GM04504 (cell line): ENCODE measurements at regions not wholly inside any gene's neighbourhood (a gene's known extent, or its start where the extent isn't known, plus 50 kb on each side); places are given as distances from the start of the nearest gene placed in this dataset.
A peak's percentile ranks its signal among the peaks of the same experiment; 100 is the strongest.
"Not testable (repeated sequence)": the region's sequence is repeated elsewhere in the genome, so short reads cannot be mapped to it uniquely, and the experiment has no call there.

Source experiments
- DNase-seq: peaks from one replicate; pipeline ENCODE4 v3.0.0-alpha.2; 2012; ENCODE audit warnings: low read depth

- not testable (repeated sequence) for DNase-seq
Measured at GRCh38 chr10:109809954-109810353, 113.4 kb downstream of the XPNPEP1 start.

DNA sequence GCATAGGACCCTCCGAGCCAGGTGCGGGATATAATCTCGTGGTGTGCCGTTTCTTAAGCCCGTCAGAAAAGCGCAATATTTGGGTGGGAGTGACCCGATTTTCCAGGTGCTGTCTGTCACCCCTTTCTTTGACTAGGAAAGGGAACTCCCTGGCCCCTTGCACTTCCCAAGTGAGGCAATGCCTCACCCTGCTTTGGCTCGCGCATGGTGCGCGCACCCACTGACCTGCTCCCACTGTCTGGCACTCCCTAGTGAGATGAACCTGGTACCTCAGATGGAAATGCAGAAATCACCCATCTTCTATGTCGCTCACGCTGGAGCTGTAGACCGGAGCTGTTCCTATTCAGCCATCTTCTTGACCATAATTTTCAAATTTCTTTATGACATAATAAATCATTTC lies 122.1 kb downstream of the XPNPEP1 start:
- DNase-seq, result not testable (repeated sequence)

GRCh38 chr10:109790647-109791046 lies 132.7 kb downstream of the XPNPEP1 start:
- DNase-seq, result no peak

DNA sequence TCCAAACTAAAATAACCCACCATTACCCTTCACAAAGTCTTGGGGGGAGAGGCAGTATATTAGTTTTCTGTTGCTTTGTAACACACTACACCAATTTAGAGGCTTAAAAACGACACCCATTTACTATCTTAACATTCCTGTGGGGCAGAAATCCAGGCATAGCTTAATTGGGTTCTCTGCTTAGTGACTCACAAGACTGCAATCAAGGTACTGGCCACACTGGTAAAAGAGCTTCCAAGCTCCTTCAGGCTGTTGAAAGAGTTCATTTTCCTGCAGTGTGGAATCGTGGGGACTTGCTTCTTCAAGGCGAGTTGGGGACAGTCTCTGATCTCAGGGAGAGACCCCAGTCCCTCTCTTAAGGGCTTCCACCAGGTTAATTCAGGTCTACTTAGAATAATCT lies 139.1 kb downstream of the XPNPEP1 start:
- DNase-seq, result no peak

- DNase-seq, result no peak
Measured at GRCh38 chr10:109783286-109783685, 140.0 kb downstream of the XPNPEP1 start.

DNA sequence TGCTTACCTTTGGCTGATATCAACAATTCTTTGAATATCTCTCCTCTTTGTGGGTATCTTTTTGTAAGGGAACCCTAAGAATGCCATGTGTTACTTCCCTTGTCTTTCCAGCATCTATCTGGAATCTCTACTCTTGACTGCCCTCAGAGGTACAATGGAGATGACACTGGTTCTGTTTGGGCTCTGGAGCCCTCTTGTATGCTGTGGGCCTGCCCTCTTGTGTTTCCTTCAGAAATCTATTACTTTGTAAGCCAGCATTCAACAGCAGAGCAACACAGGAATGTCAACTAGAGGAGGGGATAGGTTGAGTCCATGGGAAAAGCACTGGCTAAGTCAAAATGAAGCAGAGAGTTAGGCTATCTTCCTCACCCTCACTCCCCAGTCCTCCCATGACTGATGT lies 142.3 kb downstream of the XPNPEP1 start:
- DNase-seq, result no peak

DNA sequence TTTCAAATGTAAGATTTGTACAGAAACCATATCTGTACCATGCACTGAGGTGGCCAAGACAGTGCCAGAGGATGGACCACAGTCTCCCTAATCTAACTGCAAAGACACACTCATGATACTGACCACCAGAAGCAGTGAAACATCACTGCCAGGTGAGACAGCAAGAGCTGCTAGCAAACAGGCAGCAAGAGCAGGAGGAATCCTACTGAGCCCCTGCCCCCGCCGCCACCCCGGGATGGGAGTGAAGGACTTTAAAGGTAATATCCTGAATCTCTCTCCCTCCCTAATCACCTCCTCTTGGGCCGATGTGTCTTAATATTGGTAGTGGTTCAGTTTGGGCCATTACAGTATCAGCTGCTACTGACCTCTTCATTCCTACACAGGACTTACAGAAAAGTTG lies 144.3 kb downstream of the XPNPEP1 start:
- DNase-seq, result no peak

DNA sequence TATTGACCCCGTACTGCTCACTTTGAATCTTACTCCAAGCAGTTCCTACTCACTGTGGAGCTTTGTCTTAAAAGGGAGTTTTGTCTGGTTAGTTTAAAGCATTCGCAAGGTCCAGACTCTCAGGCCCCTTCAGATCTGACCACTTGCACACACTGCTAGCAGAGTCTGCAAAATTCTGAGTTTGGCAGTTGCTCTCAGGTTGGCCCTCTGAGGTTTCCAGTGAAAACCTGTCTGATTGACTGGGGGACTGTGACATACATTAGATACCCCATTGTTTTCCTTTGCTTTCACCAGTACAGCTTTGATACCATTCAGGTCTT lies 149.2 kb downstream of the XPNPEP1 start:
- no peak for DNase-seq

DNA sequence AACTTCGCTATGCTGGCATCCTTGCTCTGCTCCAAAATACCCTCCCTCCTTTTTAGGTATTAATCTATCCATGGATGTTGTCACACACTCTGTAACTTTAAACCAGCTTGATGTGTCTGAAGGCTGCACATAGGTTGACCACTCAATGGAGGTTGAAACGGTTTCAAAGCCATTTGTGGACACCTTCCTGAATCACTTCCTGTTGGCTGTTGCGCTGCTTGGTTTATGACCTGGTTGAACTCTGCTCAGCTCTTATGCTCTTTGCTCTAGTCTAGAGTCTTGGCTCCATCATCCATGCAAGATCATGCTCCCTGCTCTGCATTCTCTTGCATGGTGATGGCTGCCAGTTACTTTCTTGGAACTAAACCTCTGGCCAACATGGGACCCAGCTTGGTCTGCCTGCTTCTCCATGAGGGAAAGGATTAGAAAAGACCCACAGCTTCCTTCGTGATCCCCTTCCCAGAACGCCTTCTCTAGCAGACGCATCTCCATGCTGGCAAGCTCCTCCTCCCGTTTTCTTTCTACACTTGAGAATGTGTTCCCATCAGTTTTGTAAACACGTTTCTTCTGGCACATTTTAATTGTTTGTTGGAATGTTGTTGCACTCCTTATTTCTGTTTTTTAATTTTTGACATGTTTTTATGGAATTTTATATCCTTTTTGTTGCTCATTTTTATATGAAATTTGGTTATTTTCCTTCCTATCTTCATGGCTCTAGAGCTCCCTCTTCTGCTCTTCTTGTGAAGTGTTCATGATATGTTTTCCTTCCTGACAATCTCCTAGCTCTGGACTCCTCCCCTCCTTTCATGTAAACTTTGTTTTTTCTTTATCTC lies 149.8 kb downstream of the XPNPEP1 start:
- peak; percentile 3 for DNase-seq

- DNase-seq, result no peak
Measured at GRCh38 chr10:109770663-109771062, 152.6 kb downstream of the XPNPEP1 start.

GRCh38 chr10:109769966-109770365 lies 153.3 kb downstream of the XPNPEP1 start:
- DNase-seq, result no peak

DNA sequence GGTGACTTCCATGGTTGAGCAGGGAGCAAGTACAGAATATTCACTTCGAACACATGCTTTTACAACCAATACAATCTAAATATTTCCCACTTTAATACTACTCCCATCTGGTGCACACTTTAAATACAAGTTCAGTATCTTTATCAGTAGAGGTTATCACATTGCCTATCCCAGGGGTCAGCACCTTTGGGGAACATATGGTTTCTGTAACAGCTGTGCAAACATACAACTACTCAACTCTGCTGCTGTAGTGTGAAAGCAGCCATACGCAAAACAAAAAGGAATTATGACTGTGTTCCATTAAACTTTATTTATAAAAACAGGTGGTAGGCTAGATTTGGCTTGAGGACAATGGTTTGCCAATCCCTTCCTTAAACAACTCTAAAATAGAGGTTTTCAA lies 157.5 kb downstream of the XPNPEP1 start:
- no peak for DNase-seq

DNA sequence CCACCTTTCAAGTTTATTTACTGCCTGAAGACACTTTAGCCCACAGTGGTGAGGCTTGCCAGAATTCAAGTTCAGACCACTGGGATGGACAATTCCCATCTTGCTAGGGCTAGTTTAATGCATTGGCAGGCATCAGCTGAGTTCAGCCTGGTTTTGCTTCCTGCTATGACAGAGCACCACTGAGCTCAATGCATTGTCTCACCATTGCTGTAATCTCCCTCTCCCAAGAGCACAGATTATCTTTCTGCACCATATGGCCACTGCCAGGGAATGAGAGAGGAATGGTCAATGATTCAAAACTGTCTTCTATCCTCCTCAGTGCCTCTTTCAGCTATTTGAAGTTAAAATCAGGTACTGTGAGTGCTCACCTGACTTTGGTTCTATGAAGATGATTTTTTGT lies 160.8 kb downstream of the XPNPEP1 start:
- DNase-seq, result no peak

DNA sequence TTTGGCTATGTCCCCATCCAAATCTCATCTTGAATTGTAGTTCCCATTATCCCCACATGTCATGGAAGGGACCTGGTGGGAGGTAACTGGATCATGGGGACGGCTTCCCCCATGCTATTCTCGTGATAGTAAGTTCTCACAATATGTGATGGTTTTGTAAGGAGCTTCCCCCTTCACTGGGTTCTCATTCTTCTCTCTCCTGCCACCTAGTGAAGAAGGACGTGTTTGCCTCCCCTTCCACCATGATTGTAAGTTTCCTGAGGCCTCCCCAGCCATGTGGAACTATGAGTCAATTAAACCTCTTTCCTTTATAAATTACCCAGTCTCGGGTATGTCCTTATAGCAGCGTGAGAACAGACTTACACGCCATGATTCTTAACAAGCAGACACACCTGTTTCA lies 165.6 kb downstream of the XPNPEP1 start:
- DNase-seq, result not testable (repeated sequence)

DNA sequence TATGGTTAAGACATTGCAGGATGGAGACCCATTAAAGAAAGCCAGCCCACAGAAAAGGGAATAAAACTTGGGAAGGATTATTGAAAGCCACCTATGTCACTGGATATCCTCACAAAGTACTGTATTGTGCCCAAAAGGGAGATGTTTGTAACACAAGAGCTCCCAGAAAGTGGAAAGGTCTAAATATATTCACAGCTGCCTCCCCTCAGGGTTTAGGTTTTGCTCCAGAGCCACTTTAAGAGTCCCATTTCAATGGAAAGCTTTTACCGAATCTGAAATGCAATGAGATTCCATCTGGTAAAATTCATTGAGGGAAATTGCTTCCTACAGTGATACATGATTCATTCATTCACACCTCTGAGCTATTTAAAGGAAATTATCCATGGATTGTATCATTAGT lies 176.4 kb downstream of the XPNPEP1 start:
- DNase-seq, result no peak

- no peak for DNase-seq
Measured at GRCh38 chr10:109744020-109744419, 179.3 kb downstream of the XPNPEP1 start.

DNA sequence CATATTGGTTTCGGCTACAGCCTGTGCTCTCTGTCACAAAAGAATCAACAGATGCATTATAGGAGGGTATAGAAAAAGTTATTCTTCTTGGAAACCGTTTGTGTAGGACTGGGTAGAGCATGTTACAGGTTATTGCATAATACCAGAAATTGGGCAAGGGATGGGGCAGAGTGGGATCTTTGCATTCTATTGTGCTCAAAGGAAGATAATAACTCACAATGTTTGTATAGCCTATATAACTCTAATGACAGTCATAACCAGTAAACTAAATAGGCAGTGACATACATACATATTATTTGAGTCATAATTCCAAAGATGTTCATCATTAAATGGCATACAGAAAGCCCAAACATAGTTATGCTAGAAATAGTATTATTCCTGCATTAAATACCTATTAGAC lies 179.7 kb downstream of the XPNPEP1 start:
- DNase-seq, result no peak

DNA sequence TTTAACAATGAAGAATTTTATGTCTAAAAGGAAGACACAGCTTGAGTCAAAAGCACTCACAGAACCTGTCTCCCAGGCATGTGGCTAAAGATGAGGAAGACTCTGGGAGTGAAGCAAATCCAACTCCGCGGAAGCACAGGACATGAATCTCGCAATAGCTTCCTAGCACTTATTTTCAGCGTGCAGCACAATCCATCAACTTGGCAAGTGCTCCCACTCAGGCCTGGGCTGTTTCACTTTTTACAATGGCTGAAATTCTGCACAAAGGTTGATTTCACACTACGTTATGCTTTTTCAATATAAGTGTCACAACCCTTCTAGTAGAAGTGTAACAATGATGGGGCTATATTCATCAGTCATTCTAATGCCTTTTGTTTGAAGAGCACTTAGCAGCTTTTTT lies 180.2 kb downstream of the XPNPEP1 start:
- DNase-seq, result no peak

DNA sequence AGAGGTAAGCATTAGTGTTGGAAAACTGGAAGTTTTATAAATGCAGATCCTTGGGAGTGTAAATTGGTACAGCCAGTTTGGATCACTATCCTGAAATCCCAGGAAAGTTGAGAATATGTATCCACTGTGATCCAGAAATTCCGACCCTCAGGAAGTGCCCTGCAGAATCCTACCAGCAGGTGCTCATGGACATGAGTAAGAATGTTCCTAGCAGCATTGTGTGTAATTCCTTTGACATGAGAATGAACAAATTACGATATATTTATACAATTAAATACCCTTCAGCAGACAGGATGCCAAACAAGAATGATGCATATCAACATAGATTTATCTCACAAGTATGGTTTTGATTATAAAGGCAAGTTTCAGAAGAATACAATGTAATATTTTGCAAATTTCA lies 181.6 kb downstream of the XPNPEP1 start:
- no peak for DNase-seq

DNA sequence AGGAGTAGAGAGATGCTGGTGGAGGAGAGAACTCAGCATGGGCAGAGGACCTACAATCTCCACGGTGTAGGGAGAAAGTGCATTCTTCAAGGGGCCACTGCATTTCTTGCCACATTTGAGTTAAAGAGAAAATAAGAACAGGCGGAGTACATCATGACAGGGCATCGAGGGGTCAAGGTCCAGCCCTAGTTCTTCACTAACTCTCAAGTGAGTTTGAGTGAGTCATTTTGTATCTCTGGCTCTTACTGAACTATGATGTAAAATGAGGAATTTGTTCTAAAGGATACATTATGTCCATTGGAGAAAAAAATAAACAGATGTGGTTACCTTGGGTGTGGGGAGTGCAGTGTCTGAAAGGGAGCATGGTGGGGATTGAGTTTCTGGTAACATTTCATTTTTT lies 182.9 kb downstream of the XPNPEP1 start:
- no peak for DNase-seq

- no peak for DNase-seq
Measured at GRCh38 chr10:109737626-109738025, 185.7 kb downstream of the XPNPEP1 start.

DNA sequence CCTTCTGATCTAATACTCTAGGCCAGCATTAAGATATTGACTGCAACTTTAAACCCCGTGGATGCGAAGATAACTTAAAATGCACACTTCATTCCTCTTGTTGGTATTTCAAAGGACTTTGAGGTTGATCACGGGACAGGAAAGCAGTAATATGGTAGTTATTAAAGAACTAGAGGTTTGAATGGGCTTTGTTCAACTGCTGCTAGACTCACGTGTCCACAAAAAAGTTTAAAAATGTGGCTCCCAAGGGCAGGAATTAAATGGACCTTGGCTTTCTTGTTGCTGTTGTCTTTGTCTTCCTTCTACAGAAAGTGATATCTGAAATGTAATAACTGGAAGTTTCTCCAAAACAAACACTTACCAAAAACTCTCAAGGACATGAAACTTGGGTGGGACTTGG lies 186.3 kb downstream of the XPNPEP1 start:
- no peak for DNase-seq

DNA sequence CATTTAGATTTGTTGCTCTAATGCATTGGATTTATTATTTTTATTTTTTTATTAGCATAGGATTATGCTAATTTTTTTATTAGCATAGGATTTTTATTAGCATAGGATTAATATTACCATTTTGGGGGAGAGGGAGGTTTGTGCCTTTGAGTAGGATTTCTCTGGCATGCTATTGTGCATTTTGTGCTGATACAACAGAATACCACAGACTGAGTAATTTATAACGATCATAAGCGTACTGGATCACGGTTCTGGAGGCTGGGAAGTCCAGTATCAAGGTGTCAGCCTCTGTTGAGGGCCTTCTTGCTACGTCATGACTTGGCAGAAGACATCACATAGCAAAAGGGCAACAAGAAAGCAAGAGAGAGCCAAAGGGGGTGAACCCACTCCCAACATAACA lies 187.5 kb downstream of the XPNPEP1 start:
- DNase-seq, result no peak

GRCh38 chr10:109732254-109732965 lies 190.9 kb downstream of the XPNPEP1 start:
- no peak for DNase-seq
